ENCODE measurements at regions not wholly inside any gene's neighbourhood (a gene's known extent, or its start where the extent isn't known, plus 50 kb on each side); places are given as distances from the start of the nearest gene placed in this dataset.

DNA sequence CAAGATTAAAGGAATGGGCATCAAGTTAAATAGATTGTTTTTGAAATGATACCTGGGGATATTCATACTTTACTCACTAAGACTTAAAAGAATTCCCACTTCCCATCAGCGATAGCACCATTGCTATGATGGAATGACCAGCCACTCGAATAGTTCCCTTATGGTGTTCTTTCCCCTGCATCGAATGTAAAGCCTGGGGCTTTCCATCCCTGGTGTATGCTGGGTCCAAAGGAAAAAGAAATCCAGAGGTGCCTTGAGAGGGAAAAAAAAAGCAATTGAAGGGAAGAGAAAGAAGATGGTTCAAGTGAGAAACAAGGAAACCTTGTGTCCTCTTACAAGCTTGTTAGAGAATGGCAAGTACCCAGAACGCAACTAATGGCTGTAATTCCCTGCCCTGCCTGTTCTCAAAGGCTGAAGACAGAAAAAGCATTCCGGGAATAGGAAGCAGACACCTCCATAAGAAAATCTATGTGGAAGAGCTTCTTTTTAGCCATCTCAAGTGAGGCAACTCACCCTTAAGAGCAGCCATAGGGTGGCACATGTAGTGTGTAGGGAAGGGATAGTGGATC is 351.1 kb upstream of the DAB2 start:
- no peak overlapping the region for H3K4me3 ChIP-seq (ENCODE audit: low read length)
- H3K27ac ChIP-seq (ENCODE audit: low read length): no peak overlapping the region
- H3K9ac ChIP-seq (ENCODE audit: low read length): no peak overlapping the region
- H3K79me2 ChIP-seq (ENCODE audit: low read length): no peaks in the 10 kb centered on the region
- H3K4me2 ChIP-seq (ENCODE audit: low read depth, low read length): no peak overlapping the region
- no peaks in the 10 kb centered on the region for H4K20me1 ChIP-seq (ENCODE audit: insufficient read depth, low read length)
- no peak for DNase-seq
- no peaks in the 10 kb centered on the region for H3K9me3 ChIP-seq (replicated peaks; ENCODE audit: insufficient read depth, low read length)
- no peaks in the 10 kb centered on the region for H3K27me3 ChIP-seq (replicated peaks; ENCODE audit: insufficient read depth, low read length)
- no peaks in the 10 kb centered on the region for H3K36me3 ChIP-seq (replicated peaks; ENCODE audit: insufficient read depth, low read length)
- H3F3A ChIP-seq (ENCODE audit: insufficient read depth, low read length): no peaks in the 10 kb centered on the region
- no peak overlapping the region for H2AFZ ChIP-seq (ENCODE audit: low read length)
- no peaks in the 10 kb centered on the region for H3K9me2 ChIP-seq (replicated peaks; ENCODE audit: insufficient read depth, low read length)
- H3K4me1 ChIP-seq (ENCODE audit: low read length): peaks cover 5% of the 10 kb centered on the region; the same call in 1 of the 2 replicates
- TF ChIP-seq, protein P1, sequence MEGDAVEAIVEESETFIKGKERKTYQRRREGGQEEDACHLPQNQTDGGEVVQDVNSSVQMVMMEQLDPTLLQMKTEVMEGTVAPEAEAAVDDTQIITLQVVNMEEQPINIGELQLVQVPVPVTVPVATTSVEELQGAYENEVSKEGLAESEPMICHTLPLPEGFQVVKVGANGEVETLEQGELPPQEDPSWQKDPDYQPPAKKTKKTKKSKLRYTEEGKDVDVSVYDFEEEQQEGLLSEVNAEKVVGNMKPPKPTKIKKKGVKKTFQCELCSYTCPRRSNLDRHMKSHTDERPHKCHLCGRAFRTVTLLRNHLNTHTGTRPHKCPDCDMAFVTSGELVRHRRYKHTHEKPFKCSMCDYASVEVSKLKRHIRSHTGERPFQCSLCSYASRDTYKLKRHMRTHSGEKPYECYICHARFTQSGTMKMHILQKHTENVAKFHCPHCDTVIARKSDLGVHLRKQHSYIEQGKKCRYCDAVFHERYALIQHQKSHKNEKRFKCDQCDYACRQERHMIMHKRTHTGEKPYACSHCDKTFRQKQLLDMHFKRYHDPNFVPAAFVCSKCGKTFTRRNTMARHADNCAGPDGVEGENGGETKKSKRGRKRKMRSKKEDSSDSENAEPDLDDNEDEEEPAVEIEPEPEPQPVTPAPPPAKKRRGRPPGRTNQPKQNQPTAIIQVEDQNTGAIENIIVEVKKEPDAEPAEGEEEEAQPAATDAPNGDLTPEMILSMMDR (IDR thresholded peaks at IDR 0.05; ENCODE audit: low read length): no peak
- no peak for TF ChIP-seq EZH2phosphoT487 (IDR thresholded peaks at IDR 0.05; ENCODE audit: low read length)
- no peak for TF ChIP-seq EZH2 (optimal IDR thresholded peaks at IDR 0.05; ENCODE audit: low read depth, low read length)

DNA sequence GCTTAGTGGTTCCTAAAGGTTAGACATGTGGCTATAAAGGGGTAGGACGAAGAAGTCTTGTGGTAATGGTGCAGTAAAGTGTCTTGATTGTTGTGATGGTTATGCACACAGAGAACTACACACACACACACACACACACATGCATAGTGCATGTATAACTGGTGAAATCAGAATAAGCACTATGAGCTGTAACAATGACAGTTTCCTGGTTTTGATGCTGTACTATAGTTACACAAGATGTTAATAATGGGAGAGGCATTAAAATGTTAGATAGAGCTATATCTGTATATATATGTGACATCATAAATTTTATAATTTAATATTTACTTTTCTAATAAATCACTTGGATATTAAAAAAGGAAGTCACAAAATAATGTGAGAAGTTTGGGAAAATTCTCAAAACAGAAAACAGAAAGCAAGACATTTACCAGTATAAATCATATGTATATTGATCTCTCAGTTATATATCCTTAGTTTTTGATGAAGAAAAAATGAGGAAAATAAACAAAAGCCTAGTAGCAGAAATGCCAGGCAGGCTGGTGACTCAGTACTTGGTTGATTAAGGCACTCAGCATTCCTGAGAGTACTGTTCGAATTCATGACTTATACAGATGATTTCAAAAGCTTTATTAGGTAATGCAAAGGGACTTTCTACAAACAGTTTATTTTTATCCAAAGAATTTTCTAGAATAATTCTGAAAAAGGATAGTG is 350.5 kb upstream of the DAB2 start:
- Histone ChIP-seq H4K20me1 (ENCODE audit: insufficient read depth, low read length) (no peaks in the 10 kb centered on the region), H2AFZ (ENCODE audit: low read length) (no peak overlapping the region), H3K27me3 (replicated peaks; ENCODE audit: insufficient read depth, low read length) (no peaks in the 10 kb centered on the region), H3K4me1 (ENCODE audit: low read length) (peaks cover 5% of the 10 kb centered on the region; the same call in 1 of the 2 replicates), H3K9me3 (replicated peaks; ENCODE audit: insufficient read depth, low read length) (no peaks in the 10 kb centered on the region), H3K4me3 (ENCODE audit: low read length) (no peak overlapping the region), H3K4me2 (ENCODE audit: low read depth, low read length) (no peak overlapping the region), H3F3A (ENCODE audit: insufficient read depth, low read length) (no peaks in the 10 kb centered on the region), H3K9me2 (replicated peaks; ENCODE audit: insufficient read depth, low read length) (no peaks in the 10 kb centered on the region), H3K27ac (ENCODE audit: low read length) (no peak overlapping the region), H3K9ac (ENCODE audit: low read length) (no peak overlapping the region), H3K36me3 (replicated peaks; ENCODE audit: insufficient read depth, low read length) (no peaks in the 10 kb centered on the region), H3K79me2 (ENCODE audit: low read length) (no peaks in the 10 kb centered on the region)
- no peak for DNase-seq
- no peak for TF ChIP-seq EZH2 (optimal IDR thresholded peaks at IDR 0.05; ENCODE audit: low read depth, low read length)
- TF ChIP-seq, protein P1 (IDR thresholded peaks at IDR 0.05; ENCODE audit: low read length): no peak
- TF ChIP-seq EZH2phosphoT487 (IDR thresholded peaks at IDR 0.05; ENCODE audit: low read length): no peak

DNA sequence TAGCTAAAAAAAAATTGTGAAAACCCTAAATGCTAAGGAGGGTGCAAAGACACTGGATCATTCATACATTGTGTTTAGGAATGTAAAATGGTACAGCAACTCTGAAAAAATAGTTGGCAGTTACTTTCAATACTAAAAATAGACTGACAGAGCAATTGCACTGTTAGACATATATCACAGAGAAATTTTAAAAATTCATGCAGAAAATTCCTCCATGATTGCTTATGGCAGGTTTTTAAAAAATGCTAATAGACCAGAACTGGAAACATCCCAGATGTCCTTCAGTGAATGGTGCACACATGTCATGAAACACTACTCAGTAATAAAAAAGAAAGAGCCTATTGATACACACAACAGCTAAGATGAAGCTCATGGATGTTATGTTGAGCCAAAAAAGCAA is 349.8 kb upstream of the DAB2 start:
- no peak for TF ChIP-seq EZH2 (optimal IDR thresholded peaks at IDR 0.05; ENCODE audit: low read depth, low read length)
- TF ChIP-seq, protein P1 (IDR thresholded peaks at IDR 0.05; ENCODE audit: low read length): no peak
- no peak for TF ChIP-seq EZH2phosphoT487 (IDR thresholded peaks at IDR 0.05; ENCODE audit: low read length)
- no peak overlapping the region for H3K4me2 ChIP-seq (ENCODE audit: low read depth, low read length)

More for the DNA sequence above, 349.8 kb upstream of the DAB2 start:
- Histone ChIP-seq H3K36me3 (replicated peaks; ENCODE audit: insufficient read depth, low read length) (no peaks in the 10 kb centered on the region), H3K9me3 (replicated peaks; ENCODE audit: insufficient read depth, low read length) (no peaks in the 10 kb centered on the region), H3K4me3 (ENCODE audit: low read length) (no peak overlapping the region), H3K4me1 (ENCODE audit: low read length) (peaks cover 5% of the 10 kb centered on the region; the same call in 1 of the 2 replicates), H3K27me3 (replicated peaks; ENCODE audit: insufficient read depth, low read length) (no peaks in the 10 kb centered on the region), H3K9ac (ENCODE audit: low read length) (no peak overlapping the region), H4K20me1 (ENCODE audit: insufficient read depth, low read length) (no peaks in the 10 kb centered on the region), H2AFZ (ENCODE audit: low read length) (no peak overlapping the region), H3K79me2 (ENCODE audit: low read length) (no peaks in the 10 kb centered on the region), H3F3A (ENCODE audit: insufficient read depth, low read length) (no peaks in the 10 kb centered on the region), H3K9me2 (replicated peaks; ENCODE audit: insufficient read depth, low read length) (no peaks in the 10 kb centered on the region), H3K27ac (ENCODE audit: low read length) (no peak overlapping the region)
- no peak for DNase-seq

Data from MM.1S (cell line).